Esophagus (tissue), 2 donors: ENCODE measurements at regions not wholly inside any gene's neighbourhood (a gene's known extent, or its start where the extent isn't known, plus 50 kb on each side); places are given as distances from the start of the nearest gene placed in this dataset.

Source experiments
- H3K27ac ChIP-seq, 2 donors: one replicate each; pipeline ENCODE4 v1.5.1; 2013; ENCODE audit warnings: low read depth in 2 of 2, mild to moderate bottlenecking in 2 of 2, inconsistent platforms in 1 of 2, low read length in 1 of 2, moderate library complexity in 1 of 2
- H3K27me3 ChIP-seq, 2 donors: one replicate each; pipeline ENCODE4 v1.6.1; 2013; ENCODE audit warnings: low read length in 2 of 2, control low read depth in 1 of 2, mild to moderate bottlenecking in 1 of 2; ENCODE audit not compliant: insufficient read depth in 2 of 2, control insufficient read depth in 1 of 2
- H3K36me3 ChIP-seq, 2 donors: one replicate each; pipeline ENCODE4 v1.6.1; 2013; ENCODE audit warnings: low read length in 1 of 2; ENCODE audit not compliant: control insufficient read depth in 2 of 2, insufficient read depth in 2 of 2
- H3K4me1 ChIP-seq, 2 donors: one replicate each; pipeline ENCODE4 v1.6.1; 2013; ENCODE audit warnings: low read length in 1 of 2; ENCODE audit not compliant: control insufficient read depth in 2 of 2, insufficient read depth in 2 of 2
- H3K4me3 ChIP-seq, 2 donors: one replicate each; pipeline ENCODE4 v1.5.1; 2013; ENCODE audit warnings: low read length in 2 of 2, mild to moderate bottlenecking in 2 of 2, low read depth in 1 of 2, moderate library complexity in 1 of 2
- H3K9me3 ChIP-seq, 2 donors: one replicate each; pipeline ENCODE4 v1.6.1; 2013; ENCODE audit warnings: mild to moderate bottlenecking in 2 of 2, low read depth in 1 of 2, low read length in 1 of 2, moderate library complexity in 1 of 2; ENCODE audit not compliant: control insufficient read depth in 2 of 2, insufficient read depth in 1 of 2
- WGBS, 2 donors: extraction: QIAGEN DNeasy Blood & Tissue Kit; methylation state at CpG; one replicate each; pipeline ENCODE4 v1.1.7; 2013; 5-methylcytosine and 5-hydroxymethylcytosine counted together
- donor health status: healthy with polysubstance abuse.
- donor health status: Bipolar disorder and iron deficiency.

DNA sequence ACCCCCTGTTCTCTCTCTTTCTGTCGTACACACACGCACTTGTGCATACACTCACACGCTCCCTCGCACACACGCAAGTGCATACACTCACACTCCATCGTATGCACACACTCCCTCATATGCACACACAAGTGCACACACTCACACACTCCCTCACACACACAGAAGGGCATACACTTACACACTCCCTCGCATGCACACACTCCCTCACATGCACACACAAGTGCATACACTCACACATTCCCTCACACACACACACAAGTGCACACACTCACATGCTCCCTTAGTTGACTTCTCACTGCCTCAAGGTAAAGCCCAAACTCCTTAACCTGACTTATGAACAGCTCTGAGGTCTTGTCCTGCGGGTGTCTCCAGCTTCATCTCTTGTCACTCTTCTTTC is 78.7 kb downstream of the NOG start:
- H3K27me3 ChIP-seq, result no peaks in the 10 kb centered on the region
- WGBS, 2 donors, result 89 to 92% methylated on average over 8 of the region's 8 CpGs
- no peaks in the 10 kb centered on the region for H3K4me1 ChIP-seq
- no peaks in the 10 kb centered on the region for H3K9me3 ChIP-seq
- H3K4me3 ChIP-seq, result no peak overlapping the region
- no peaks in the 10 kb centered on the region for H3K36me3 ChIP-seq
- no peak overlapping the region for H3K27ac ChIP-seq

DNA sequence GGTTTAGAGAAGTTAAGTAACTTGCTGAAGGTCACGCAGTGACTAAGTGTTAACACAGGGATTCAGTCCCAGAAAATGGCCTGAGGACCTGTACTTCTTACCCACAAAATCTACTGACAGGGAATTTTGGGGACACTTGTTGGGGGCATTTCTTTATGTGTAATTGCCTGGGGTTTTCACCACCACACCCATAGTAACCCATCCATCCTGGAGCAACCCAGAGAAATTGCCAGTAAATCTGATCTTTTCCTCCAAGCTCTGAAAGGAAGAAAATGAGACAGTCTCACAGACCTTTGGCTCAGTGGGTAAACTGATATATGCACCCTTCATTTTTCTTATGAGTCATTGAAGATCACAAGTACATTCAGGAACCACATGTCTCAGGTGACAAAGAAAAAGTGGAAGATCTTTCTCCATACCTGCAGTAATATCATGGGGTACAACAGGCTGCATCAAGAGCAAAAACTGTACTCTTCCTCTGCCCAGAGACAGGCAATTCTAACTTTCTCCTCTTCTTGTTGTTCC is 81.0 kb downstream of the NOG start:
- Histone ChIP-seq H3K36me3 (no peaks in the 10 kb centered on the region), H3K27me3 (no peaks in the 10 kb centered on the region), H3K4me3 (no peak overlapping the region), H3K27ac (no peak overlapping the region), H3K9me3 (no peaks in the 10 kb centered on the region), H3K4me1 (peaks cover 0 to 4% of the 10 kb centered on the region in 2 donors)
- 86 to 90% methylated on average over 1 of the region's 1 CpG for WGBS, 2 donors

DNA sequence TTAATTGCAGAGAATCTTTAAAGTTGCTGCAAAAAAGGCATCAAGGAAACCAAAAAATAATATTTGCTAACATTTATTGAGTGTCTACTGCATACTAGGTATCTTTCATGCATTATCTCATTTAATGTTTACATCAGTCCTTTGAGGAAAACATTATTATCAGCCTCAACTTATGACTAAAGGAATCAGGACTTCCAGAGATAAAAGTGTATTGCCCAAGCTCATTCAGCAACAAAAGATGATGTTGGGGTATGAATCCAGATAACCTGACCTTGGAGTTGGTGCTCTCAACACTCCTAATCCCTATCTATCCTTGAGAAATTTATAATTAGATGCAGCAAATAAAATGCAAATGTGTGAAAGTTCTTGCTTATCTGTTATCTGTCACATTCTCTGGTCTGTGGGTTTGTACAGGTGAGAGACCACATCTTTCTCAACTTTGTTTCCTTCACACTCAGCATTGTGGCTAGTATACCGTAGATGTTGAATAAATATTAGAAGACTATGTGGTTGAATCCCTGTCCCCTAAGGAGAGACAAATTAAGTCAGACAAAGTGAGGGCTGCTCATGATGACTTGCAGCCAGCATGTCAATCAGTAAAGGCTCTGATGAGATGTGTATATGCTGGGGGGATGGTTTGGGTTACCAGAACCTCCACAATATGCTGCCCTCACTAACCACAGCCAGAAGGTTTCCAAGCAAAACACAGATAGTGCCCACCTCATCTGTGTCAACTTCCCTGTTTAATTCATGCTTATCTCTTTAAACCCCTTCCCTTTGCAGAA is 82.6 kb downstream of the NOG start:
- Histone ChIP-seq H3K27me3 (no peaks in the 10 kb centered on the region), H3K27ac (no peak overlapping the region), H3K9me3 (no peaks in the 10 kb centered on the region), H3K36me3 (no peaks in the 10 kb centered on the region), H3K4me1 (peaks cover 0 to 4% of the 10 kb centered on the region in 2 donors), H3K4me3 (no peak overlapping the region)
- 45 to 71% methylated on average over 1 of the region's 1 CpG for WGBS, 2 donors

DNA sequence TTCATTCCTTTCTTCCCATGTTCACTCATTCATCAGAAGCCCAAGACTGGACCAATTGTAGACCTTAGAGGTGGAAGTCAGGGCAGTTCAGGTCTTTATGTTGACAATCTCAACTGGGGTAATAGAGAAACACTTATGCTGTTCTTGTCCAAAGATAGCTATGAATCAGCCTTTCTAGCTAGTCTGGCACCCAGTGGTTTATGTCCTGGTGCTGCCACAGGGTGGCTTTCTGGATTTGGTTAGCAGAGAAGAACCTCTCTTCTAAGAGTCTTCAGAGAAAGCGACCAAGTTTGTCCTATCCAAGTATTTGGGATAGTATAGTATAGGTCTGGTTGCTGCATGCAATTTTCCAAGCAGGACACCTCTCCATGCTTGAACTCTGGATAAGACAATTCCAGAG is 83.3 kb downstream of the NOG start:
- no peak overlapping the region for H3K27ac ChIP-seq
- H3K4me1 ChIP-seq, result peaks cover 0 to 4% of the 10 kb centered on the region in 2 donors
- WGBS, 2 donors, result 79 to 93% methylated on average over 1 of the region's 1 CpG
- no peak overlapping the region for H3K4me3 ChIP-seq
- no peaks in the 10 kb centered on the region for H3K36me3 ChIP-seq
- no peaks in the 10 kb centered on the region for H3K27me3 ChIP-seq
- H3K9me3 ChIP-seq, result no peaks in the 10 kb centered on the region

DNA sequence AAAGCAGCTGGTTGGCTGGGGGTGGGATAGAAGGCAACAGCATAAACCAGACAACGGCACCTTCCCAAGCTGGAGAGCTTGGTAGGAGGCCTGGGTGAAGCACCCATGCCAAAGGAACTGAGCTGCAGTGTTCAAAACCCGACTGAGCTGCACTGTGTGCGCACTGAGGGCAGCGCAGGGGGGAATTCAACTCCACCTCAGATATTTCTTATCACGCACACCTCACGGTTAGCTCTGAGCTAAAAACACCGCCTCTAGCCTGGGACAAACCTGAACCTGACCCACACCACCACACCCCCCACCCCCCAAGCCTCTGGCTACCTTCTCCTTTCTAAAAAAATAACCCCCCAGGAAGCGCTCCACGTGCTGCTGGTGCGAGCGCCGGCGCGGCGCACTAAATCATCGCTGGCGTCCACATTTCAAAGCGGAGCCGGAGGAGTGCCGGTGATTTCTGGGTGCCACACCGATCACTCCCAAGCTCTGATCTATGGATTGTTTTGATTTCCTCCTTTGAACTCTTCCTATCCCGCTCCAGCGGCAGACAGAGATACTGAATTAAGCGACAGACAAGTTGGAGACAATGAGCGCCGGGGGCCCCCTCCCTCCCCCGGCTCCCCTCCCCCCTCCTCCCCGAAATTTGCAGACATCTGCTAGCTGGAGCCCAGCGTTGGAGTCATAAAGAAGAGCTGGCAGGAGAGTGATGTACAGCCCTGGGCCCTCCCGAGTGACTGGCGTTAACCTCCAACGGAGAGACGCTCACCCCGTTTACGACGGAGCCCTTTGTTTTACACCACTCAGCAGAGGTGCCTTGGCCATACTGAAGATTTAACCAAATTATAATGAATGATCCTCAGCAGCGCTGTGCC is 85.0 kb downstream of the NOG start:
- Histone ChIP-seq H3K9me3 (no peaks in the 10 kb centered on the region), H3K36me3 (no peaks in the 10 kb centered on the region), H3K27me3 (no peaks in the 10 kb centered on the region), H3K4me1 (peaks cover 0 to 4% of the 10 kb centered on the region in 2 donors), H3K27ac (no peak overlapping the region), H3K4me3 (peak overlapping the region in 1 of 2 donors; percentile 17)
- WGBS, 2 donors, result 9 to 10% methylated on average over 37 of the region's 37 CpGs

DNA sequence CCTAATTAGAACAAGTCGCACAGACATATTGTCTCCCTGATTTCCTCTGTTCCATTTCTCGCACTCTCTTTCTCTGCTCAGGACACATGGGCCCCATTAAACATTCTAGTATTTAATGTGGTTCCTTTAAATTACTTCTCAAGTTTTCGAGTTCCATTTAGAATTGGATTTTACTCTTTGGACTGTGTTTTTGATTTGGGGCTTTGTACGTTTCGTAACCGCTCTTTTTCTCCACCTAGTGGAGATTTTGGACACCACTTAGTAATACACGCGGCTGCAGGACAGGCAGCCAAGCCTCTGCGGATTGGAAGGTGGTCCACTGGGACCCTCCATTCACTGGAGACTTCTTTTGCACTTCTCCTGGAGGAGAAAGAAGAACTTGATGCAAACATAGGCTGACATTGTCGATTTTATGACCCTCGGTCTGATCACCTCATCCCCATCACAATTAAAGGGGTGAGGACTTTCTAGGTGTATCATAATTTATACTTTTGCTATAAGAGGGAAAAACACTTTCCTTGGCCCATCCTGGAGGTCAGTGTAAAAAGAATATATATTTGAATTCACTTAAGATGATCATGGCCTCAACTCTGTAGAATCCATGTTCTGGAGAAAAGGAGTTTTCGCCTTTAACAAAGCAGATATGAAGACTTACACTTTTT is 85.7 kb downstream of the NOG start:
- H3K27ac ChIP-seq, result no peak overlapping the region
- no peaks in the 10 kb centered on the region for H3K36me3 ChIP-seq
- no peaks in the 10 kb centered on the region for H3K9me3 ChIP-seq
- H3K4me1 ChIP-seq, result peaks cover 0 to 4% of the 10 kb centered on the region in 2 donors
- no peaks in the 10 kb centered on the region for H3K27me3 ChIP-seq
- 9 to 11% methylated on average over 12 of the region's 12 CpGs for WGBS, 2 donors
- H3K4me3 ChIP-seq, result peak overlapping the region in 1 of 2 donors; percentile 17

DNA sequence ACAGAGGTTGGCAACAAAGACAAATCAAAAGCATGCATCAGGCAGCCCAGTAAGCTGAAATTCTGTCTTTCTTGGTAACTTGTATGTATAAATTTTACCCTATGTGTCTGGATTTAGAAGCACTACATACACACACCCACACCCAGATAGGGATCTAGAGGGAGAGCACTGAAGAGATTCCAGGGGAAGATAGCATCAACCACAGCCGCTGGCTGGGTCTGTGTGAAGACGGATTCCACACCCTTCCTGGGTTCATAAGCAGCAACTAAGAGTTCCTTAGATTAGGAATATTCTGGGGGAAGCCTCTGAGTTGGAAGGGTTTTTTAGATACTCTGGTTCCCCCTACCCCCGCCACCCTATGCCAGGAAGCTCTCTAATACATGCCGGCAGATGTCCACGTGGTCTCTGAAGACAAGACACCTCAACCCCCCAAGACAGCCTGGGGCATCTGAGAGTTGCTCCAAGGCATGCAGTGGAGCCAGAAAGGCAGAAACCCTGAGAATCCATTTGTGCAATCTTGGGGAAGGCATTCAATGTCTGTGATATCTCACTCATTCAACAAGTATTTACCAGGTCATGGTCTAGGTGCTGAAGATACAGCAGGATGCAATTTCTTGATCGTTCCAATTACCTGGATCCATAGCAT is 86.4 kb downstream of the NOG start:
- H3K36me3 ChIP-seq, result no peaks in the 10 kb centered on the region
- no peaks in the 10 kb centered on the region for H3K27me3 ChIP-seq
- no peak overlapping the region for H3K4me3 ChIP-seq
- H3K27ac ChIP-seq, result no peak overlapping the region
- H3K4me1 ChIP-seq, result peaks cover 0 to 4% of the 10 kb centered on the region in 2 donors
- no peaks in the 10 kb centered on the region for H3K9me3 ChIP-seq
- WGBS, 2 donors, result 52 to 70% methylated on average over 6 of the region's 6 CpGs

DNA sequence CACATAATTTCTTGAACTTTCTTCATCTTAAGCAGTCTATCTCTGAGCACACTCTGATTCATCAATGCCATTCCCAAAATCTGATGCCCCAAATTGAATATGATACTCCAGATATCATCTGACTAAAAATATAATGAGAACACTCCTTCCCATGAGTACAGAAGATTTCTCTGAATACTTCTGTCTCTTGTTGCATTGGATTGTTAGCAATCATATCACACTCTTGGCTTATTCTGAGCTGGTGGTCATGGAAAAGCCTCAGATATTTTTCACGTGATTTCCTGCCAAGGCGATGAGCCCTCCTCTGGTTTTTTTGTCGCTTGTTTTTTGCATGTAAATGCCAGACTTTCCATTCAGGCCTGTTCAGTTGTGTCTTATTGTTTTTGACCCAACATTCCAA is 87.2 kb downstream of the NOG start:
- no peaks in the 10 kb centered on the region for H3K27me3 ChIP-seq
- H3K27ac ChIP-seq, result no peak overlapping the region
- 78% methylated on average over 3 of the region's 3 CpGs for WGBS, 2 donors
- peaks cover 0 to 4% of the 10 kb centered on the region in 2 donors for H3K4me1 ChIP-seq
- H3K4me3 ChIP-seq, result no peak overlapping the region
- H3K9me3 ChIP-seq, result no peaks in the 10 kb centered on the region
- no peaks in the 10 kb centered on the region for H3K36me3 ChIP-seq
